Ishikawa (cell line): ENCODE measurements at regions not wholly inside any gene's neighbourhood (a gene's known extent, or its start where the extent isn't known, plus 50 kb on each side); places are given as distances from the start of the nearest gene placed in this dataset.

ENCODE experiments used
- CEBPB ChIP-seq: IDR thresholded peaks from 2 replicates; pipeline ENCODE4 v1.6.1; 2012
- CREB1 ChIP-seq: IDR thresholded peaks from 2 replicates; pipeline ENCODE4 v1.6.1; 2012; ENCODE audit warnings: low read depth
- EGR1 ChIP-seq: IDR thresholded peaks from 2 replicates; pipeline ENCODE4 v1.6.1; 2012
- EP300 ChIP-seq: IDR thresholded peaks from 2 replicates; pipeline ENCODE4 v1.6.1; 2012; ENCODE audit warnings: borderline replicate concordance
- FOXM1 ChIP-seq: IDR thresholded peaks from 2 replicates; pipeline ENCODE4 v1.6.1; 2012; ENCODE audit warnings: low read depth, borderline replicate concordance
- MAX ChIP-seq: IDR thresholded peaks from 2 replicates; pipeline ENCODE4 v1.6.1; 2012
- NFIC ChIP-seq: IDR thresholded peaks from 2 replicates; pipeline ENCODE4 v1.6.1; 2012
- RAD21 ChIP-seq: IDR thresholded peaks from 2 replicates; pipeline ENCODE4 v1.6.1; 2012; ENCODE audit warnings: low read depth
- REST ChIP-seq: IDR thresholded peaks from 2 replicates; pipeline ENCODE4 v1.6.1; 2012; ENCODE audit warnings: low read depth, mild to moderate bottlenecking
- TAF1 ChIP-seq: IDR thresholded peaks from 2 replicates; pipeline ENCODE4 v1.6.1; 2012; ENCODE audit warnings: low read depth, mild to moderate bottlenecking
- TCF12 ChIP-seq: IDR thresholded peaks from 2 replicates; pipeline ENCODE4 v1.6.1; 2012; ENCODE audit warnings: low read depth
- TEAD4 ChIP-seq: IDR thresholded peaks from 2 replicates; pipeline ENCODE4 v1.6.1; 2012
- USF1 ChIP-seq: IDR thresholded peaks from 2 replicates; pipeline ENCODE4 v1.6.1; 2012
- YY1 ChIP-seq: IDR thresholded peaks from 2 replicates; pipeline ENCODE4 v1.6.1; 2012; ENCODE audit warnings: low read depth
- ZBTB7A ChIP-seq: IDR thresholded peaks from 2 replicates; pipeline ENCODE4 v1.6.1; 2012; ENCODE audit warnings: low read depth

GRCh38 chr9:32069969-32070368, 314.5 kb upstream of the ACO1 start:
- no peak for TF ChIP-seq TAF1
- no peak for TF ChIP-seq EP300

GRCh38 chr9:32072570-32072969, 311.9 kb upstream of the ACO1 start:
- no peak for TF ChIP-seq CEBPB
- TF ChIP-seq REST = no peak
- TF ChIP-seq EGR1 = no peak

- TF ChIP-seq CREB1 (no peak), TCF12 (no peak), TAF1 (no peak), EGR1 (no peak), TEAD4 (no peak), REST (no peak), CEBPB (no peak), FOXM1 (no peak)
Measured at GRCh38 chr9:32092031-32092430, 292.4 kb upstream of the ACO1 start.

GRCh38 chr9:32117291-32117690, 267.2 kb upstream of the ACO1 start:
- TF ChIP-seq USF1 (no peak), TCF12 (no peak)

GRCh38 chr9:32128546-32128945, 255.9 kb upstream of the ACO1 start:
- TF ChIP-seq MAX = no peak

- TF ChIP-seq REST (no peak), NFIC (no peak), CEBPB (no peak), USF1 (no peak), TCF12 (no peak), MAX (no peak), FOXM1 (no peak), EGR1 (no peak), YY1 (no peak), CREB1 (no peak), EP300 (no peak), ZBTB7A (no peak), TEAD4 (no peak), RAD21 (no peak)
Measured at GRCh38 chr9:32136700-32137339, 247.6 kb upstream of the ACO1 start.
